KMS-11 (cell line): ENCODE measurements at regions not wholly inside any gene's neighbourhood (a gene's known extent, or its start where the extent isn't known, plus 50 kb on each side); places are given as distances from the start of the nearest gene placed in this dataset.

Experiments
- H2AFZ ChIP-seq: fragments of 200-600 bp; sonication (generic); 2 replicates; pipeline ENCODE4 v1.6.1; 2016; ENCODE audit warnings: antibody characterized with exemption, mixed run types, low read depth
- H3K27ac ChIP-seq: fragments of 200-600 bp; sonication (generic); 2 replicates; pipeline ENCODE4 v1.6.1; 2016; ENCODE audit warnings: mild to moderate bottlenecking, mixed run types
- H3K27me3 ChIP-seq: fragments of 200-600 bp; sonication (generic); 2 replicates; pipeline ENCODE4 v1.6.1; 2017; ENCODE audit warnings: mild to moderate bottlenecking, low read depth, mixed run types, moderate library complexity; ENCODE audit not compliant: insufficient read depth
- H3K36me3 ChIP-seq: fragments of 200-600 bp; sonication (generic); 2 replicates; pipeline ENCODE4 v1.6.1; 2017; ENCODE audit warnings: mild to moderate bottlenecking, mixed run types; ENCODE audit not compliant: insufficient read depth
- H3K4me1 ChIP-seq: fragments of 200-600 bp; sonication (generic); 2 replicates; pipeline ENCODE4 v1.6.1; 2016; ENCODE audit warnings: mild to moderate bottlenecking, low read depth, mixed run types; ENCODE audit not compliant: poor library complexity, severe bottlenecking
- H3K4me2 ChIP-seq: fragments of 200-600 bp; sonication (generic); 2 replicates; pipeline ENCODE4 v1.7.0; 2016; ENCODE audit warnings: mild to moderate bottlenecking, mixed run types
- H3K4me3 ChIP-seq: fragments of 200-600 bp; sonication (generic); IDR thresholded peaks from 2 replicates; pipeline ENCODE4 v1.6.1; 2017; ENCODE audit warnings: low read depth, low read length, mixed read lengths; ENCODE audit not compliant: insufficient read depth
- H3K79me2 ChIP-seq: fragments of 200-600 bp; sonication (generic); 2 replicates; pipeline ENCODE4 v1.6.1; 2016; ENCODE audit warnings: low read depth, mixed run types; ENCODE audit not compliant: insufficient read depth
- H3K9ac ChIP-seq: fragments of 200-600 bp; sonication (generic); 2 replicates; pipeline ENCODE4 v1.6.1; 2016; ENCODE audit warnings: mild to moderate bottlenecking, mixed run types
- H4K20me1 ChIP-seq: fragments of 200-600 bp; sonication (generic); 2 replicates; pipeline ENCODE4 v1.6.1; 2016; ENCODE audit warnings: mild to moderate bottlenecking, mixed run types; ENCODE audit not compliant: insufficient read depth
- TF ChIP-seq, protein P1 (sequence below): fragments of 200-600 bp; sonication (generic); conservative IDR thresholded peaks from 2 replicates; pipeline ENCODE4 v1.6.1; 2017; ENCODE audit warnings: low read depth, mild to moderate bottlenecking, antibody characterized with exemption, low read length, moderate library complexity, mixed read lengths

DNA sequence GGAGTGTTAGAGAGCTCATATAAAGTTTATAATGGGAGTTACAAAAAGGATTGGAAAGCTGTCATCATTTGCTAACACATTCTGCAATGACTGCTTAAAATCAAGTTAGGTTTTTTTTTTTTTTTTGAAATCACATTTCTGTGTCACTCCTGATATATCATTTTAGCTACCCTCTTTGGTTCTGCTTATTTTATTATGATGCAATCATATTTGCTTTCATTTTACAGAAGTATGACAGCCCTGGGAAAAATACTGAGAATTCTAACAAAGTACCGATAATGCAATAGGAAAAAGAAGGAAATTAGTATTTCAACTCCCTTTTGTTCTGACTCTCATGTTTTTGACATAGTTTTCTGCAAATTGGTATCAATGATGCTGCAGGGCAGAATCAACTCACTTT, 71.6 kb upstream of the MDGA2 start:
- H3K9ac ChIP-seq = no peak overlapping the region
- H3K79me2 ChIP-seq = no peaks in the 10 kb centered on the region
- H4K20me1 ChIP-seq = no peaks in the 10 kb centered on the region
- TF ChIP-seq, protein P1, sequence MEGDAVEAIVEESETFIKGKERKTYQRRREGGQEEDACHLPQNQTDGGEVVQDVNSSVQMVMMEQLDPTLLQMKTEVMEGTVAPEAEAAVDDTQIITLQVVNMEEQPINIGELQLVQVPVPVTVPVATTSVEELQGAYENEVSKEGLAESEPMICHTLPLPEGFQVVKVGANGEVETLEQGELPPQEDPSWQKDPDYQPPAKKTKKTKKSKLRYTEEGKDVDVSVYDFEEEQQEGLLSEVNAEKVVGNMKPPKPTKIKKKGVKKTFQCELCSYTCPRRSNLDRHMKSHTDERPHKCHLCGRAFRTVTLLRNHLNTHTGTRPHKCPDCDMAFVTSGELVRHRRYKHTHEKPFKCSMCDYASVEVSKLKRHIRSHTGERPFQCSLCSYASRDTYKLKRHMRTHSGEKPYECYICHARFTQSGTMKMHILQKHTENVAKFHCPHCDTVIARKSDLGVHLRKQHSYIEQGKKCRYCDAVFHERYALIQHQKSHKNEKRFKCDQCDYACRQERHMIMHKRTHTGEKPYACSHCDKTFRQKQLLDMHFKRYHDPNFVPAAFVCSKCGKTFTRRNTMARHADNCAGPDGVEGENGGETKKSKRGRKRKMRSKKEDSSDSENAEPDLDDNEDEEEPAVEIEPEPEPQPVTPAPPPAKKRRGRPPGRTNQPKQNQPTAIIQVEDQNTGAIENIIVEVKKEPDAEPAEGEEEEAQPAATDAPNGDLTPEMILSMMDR = no peak
- no peak overlapping the region for H3K4me3 ChIP-seq
- H3K4me2 ChIP-seq = no peak overlapping the region
- no peaks in the 10 kb centered on the region for H3K36me3 ChIP-seq
- no peak overlapping the region for H2AFZ ChIP-seq
- no peak overlapping the region for H3K27ac ChIP-seq
- H3K27me3 ChIP-seq = no peaks in the 10 kb centered on the region
- H3K4me1 ChIP-seq = no peaks in the 10 kb centered on the region

DNA sequence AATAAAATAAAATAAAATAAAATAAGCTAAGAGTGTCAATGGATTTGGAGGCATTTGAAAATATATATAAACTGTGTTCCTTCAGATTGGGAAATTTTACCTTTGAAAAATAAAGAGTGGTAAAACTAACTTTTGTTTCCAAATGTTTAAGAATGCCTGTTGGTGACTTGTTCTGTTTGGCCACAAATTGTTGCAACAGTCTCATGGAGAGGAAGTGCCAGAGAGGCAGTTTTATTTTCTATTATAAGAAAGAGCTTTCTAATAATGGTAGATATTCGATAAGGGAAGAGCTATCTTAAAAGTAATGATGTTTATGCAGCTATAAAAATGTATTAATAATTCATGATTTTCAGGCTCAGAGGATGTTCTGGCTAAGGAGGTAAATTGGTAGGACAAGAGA, 68.8 kb upstream of the MDGA2 start:
- no peak overlapping the region for H3K9ac ChIP-seq
- H2AFZ ChIP-seq = no peak overlapping the region
- no peaks in the 10 kb centered on the region for H4K20me1 ChIP-seq
- no peak overlapping the region for H3K4me2 ChIP-seq
- TF ChIP-seq, protein P1 = no peak
- no peak overlapping the region for H3K4me3 ChIP-seq
- no peaks in the 10 kb centered on the region for H3K4me1 ChIP-seq
- H3K27ac ChIP-seq = no peak overlapping the region
- H3K36me3 ChIP-seq = no peaks in the 10 kb centered on the region
- H3K27me3 ChIP-seq = no peaks in the 10 kb centered on the region
- H3K79me2 ChIP-seq = no peaks in the 10 kb centered on the region

- no peak overlapping the region for H3K9ac ChIP-seq
- TF ChIP-seq, protein P1 = no peak
- no peaks in the 10 kb centered on the region for H3K27me3 ChIP-seq
- no peak overlapping the region for H2AFZ ChIP-seq
- H3K4me2 ChIP-seq = no peak overlapping the region
- H3K4me1 ChIP-seq = no peaks in the 10 kb centered on the region
- no peak overlapping the region for H3K4me3 ChIP-seq
- H3K79me2 ChIP-seq = no peaks in the 10 kb centered on the region
- no peaks in the 10 kb centered on the region for H3K36me3 ChIP-seq
- H4K20me1 ChIP-seq = no peaks in the 10 kb centered on the region
- H3K27ac ChIP-seq = no peak overlapping the region
Measured at GRCh38 chr14:47739541-47739940, 64.1 kb upstream of the MDGA2 start.

DNA sequence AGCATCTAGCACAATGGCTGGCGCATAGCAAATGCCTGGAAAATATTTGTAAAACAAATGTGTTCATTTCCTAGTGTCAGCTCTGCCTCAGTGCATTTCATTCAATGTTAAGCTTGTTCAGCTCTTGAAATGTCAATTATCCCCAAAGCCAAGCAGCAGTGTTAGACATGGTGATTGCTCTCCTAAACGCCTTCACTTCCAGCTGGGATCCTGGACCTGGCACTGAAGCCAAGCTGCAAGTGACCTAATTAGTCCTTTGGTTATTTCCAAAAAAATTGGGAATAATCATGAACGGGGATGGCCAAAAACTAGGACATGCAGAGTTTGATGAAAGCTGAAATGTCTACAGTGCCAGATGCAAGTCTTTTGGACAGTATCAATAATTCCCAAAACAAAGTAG, 54.9 kb upstream of the MDGA2 start:
- H2AFZ ChIP-seq = no peak overlapping the region
- H3K4me2 ChIP-seq = no peak overlapping the region
- no peaks in the 10 kb centered on the region for H4K20me1 ChIP-seq
- H3K9ac ChIP-seq = no peak overlapping the region
- H3K79me2 ChIP-seq = no peaks in the 10 kb centered on the region
- H3K27me3 ChIP-seq = no peaks in the 10 kb centered on the region
- no peaks in the 10 kb centered on the region for H3K36me3 ChIP-seq
- no peak overlapping the region for H3K4me3 ChIP-seq
- no peaks in the 10 kb centered on the region for H3K4me1 ChIP-seq
- no peak overlapping the region for H3K27ac ChIP-seq
- TF ChIP-seq, protein P1 = no peak
